NCI-H128 (cell line): ENCODE measurements at regions not wholly inside any gene's neighbourhood (a gene's known extent, or its start where the extent isn't known, plus 50 kb on each side); places are given as distances from the start of the nearest gene placed in this dataset.

Experiments used
- DNase-seq: peaks from one replicate; lab custom pipeline; 2025; ENCODE audit not compliant: unreplicated experiment; lab: John Stamatoyannopoulos, UW

DNA sequence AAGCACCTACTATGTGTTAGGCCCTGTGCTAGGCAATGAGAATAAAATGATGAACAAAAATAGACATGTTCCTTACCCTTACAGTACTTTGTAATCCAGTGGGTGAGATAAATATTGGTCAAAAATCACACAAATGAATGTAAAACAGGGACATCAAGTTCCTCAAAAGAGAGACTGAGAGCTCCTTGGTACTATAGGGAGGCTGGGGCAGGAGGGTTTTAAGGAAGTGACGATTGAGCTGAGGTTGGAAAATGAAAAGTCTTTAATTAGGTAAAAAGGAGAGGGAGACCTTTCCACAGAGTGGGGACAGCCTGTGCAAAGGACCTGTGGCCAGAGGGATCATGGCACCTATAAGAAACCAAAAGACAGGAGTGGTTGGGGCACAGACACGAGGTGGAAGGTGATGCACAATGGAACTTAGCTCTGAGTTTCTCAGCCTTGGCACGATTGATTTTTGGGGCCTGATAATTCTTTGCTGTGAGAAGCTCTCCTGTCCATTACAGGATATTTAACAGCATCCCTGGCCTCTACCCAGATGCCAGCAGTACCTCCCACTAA, 140.3 kb downstream of the CEP57L1 start:
- no peak for DNase-seq

DNA sequence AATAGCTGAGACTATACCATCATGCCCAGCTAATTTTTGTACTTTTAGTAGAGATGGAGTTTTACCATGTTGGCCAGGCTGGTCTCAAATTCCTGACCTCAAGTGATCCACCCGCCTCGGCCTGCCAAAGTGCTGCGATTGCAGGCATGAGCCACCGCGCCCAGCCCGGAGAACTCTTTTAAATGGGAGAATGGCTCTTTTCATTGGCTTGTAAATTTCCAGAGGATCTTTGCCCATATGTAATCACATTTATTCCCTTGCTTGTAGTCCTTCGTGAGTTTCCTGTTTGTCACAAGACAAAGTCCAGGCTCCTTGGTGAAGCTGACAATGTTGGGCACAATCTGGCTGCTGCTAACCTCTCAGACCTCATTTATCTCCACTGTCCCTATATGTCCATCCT, 135.1 kb downstream of the CEP57L1 start:
- DNase-seq = no peak

DNA sequence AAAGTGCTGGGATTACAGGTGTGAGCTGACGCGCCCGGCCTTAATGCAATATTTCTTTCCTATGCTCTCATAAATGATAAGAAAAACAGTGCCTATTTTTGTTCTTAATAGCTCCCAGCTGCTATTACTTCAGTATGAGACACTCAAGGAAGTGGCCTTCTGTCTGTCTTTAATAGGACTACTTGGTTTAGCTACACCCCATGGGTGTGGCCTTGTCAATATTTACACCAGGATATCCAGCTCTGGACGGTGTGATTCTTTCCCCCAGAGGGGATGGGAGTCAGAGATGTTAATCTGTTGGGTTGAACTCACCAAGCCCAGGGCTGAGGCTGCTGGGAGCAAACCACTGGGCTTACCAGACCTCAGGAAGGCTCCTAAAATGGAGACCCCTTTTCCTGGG, 134.2 kb downstream of the CEP57L1 start:
- DNase-seq = no peak

DNA sequence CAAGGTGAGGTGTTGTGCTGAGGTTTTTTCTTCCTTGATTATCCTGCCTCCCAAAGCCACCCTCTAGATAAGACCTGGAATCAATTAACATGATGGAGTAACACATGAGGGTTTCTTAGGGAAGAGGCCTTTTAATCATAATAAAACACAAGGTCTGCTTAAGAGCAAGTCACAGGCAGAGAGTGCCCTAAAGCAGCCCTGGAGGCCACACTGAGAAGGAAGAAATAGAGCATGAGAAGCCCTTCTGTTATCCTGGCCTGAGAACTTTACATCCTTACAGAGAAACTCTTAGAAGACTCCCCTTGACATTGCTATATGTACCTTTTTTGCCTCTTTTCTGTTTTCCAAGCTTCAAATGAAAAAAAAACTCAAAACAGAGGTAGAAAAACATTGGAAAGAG, 132.3 kb downstream of the CEP57L1 start:
- DNase-seq = no peak

DNA sequence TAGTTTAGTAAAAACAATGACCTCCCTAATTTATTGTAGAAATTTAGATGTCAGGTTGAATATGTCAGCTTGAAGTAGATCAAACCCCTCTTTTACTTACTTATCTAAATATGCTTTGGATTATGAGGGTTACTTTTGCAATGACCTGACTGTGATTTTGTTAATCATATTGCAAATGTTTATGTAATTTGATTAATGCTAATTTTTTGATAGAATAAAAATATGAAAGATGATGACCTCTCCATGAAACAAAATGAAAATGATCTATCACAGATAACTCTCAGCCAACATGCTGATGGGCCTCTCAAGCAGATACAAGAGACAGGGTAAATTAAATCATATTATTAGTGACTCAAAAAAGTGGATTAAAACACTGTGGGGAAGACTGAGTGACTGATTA, 131.0 kb downstream of the CEP57L1 start:
- no peak for DNase-seq

DNA sequence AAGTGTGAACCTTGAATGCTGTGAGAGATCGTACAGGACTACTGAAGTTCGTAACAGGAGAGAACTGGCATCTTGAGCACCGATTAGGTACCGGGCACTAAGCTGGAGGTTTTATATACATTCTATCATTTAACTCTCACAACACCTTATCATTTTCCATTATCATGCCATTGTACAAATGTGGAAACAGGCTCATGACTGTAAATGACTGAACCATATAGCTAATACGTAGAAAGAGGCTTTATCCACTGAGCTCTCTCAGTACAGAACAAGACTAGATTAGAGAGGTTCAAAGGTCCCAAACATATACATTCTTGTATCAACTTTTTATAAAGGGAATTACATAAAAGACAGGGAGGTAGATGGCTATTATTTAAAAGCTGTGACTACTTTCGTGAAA, 130.6 kb downstream of the CEP57L1 start:
- DNase-seq = no peak

DNA sequence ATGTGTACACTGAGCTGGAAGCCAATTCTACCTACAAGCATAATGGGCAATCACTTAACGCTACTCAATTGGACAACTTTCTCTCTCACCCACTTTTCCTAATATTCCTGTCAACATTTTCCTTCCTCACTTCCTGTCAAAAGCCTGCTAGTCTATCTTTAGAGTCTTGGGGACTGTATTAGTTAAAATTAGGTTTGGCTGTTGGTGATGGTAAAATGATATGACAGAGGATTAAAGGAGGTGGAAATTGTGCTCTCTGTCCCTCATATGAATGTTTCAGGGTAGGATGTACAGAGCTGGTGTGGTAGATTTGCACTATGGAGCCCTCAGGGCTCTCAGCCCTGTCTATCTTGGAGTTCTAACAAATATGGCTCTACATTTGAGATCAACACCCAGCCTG, 129.7 kb downstream of the CEP57L1 start:
- DNase-seq = no peak

DNA sequence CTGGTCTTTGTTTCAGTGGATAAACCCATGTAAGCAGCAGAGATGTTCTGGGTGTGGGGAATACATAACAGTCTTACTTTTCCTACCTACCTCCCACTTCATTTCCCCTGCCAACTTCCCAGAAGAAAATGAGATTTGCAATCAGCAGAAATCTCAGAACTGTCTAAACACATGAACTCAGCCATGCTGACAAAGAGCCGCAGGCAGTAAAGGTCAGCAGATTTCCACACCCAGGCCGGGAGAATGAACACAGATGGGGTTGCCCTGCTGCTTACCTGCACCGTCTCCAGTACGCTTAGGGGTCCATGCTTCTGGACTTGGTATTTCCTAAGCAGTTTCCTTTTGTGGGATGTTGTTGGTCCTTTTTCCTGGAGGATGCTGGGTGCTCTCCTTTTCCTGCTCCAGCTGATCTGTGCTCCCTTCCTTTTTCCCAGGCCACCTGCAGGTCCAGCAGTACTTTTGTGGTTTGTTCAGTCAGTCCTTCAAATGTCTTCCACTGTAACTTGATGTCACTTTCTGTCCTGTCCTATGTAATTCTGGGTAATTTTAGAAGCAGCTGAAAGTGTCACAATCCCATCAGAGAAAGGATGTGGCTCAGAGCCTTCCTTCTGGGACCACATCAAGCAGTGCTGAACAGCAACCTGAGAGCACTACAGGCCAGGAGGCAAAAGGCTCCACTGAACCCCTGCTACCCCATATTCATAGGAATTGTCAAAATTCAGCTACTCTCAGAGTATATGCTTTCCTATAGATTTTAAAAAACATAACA, 129.0 kb downstream of the CEP57L1 start:
- no peak for DNase-seq

DNA sequence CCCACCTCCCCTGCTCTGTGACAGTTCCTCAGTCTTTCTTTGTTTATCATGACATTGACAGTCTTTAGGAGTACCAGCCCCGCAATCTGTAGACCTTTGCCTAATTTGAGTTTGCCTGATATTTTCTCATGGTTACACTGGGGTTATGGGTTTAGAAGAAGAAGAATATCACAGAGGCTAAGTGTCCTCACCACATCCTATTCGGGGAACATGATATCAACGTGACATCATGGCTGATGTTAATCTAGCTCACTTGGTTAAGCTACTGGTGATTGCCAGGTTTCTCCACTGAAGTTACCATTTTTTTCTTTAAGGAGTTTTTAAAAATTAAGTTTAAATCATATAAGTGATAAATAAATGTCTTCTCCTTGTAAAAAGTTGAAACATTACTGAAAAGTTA, 127.5 kb downstream of the CEP57L1 start:
- DNase-seq = no peak

DNA sequence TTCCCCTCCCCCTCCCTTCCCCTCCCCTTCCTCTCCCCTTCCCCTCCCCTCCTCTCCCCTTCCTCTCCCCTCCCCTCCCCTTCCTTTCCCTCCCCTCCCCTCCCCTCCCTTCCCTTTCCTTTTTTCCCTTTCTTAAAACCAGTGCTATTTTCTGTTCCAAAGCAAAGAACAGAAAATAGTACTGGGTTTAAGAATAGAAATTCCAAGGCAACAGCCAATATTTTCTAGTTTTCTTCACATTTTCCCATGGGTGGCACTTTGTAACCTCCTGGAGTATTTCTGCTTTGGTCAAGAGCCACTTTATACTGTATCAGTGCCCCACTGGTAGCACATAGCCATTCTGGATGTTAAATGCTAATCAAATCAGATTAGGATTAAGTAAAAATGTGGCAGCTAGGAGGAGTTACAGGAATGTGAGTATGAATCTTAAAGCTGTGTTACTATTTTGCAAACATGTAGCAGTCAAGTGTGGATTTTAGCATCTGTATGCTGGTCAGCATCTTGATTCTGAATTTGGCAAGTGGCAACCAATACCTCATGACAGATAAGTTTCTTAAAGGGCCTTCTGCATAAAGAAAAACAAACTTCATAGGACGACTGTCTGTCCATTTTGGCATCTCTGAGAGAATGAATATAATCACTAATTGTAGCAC, 126.4 kb downstream of the CEP57L1 start:
- no peak for DNase-seq
